Liver (tissue), 8 donors: ENCODE measurements at regions not wholly inside any gene's neighbourhood (a gene's known extent, or its start where the extent isn't known, plus 50 kb on each side); places are given as distances from the start of the nearest gene placed in this dataset.
"Not testable (repeated sequence)": the region's sequence is repeated elsewhere in the genome, so short reads cannot be mapped to it uniquely, and the experiment has no call there.

Experiments
- DNase-seq: peaks from one replicate; pipeline ENCODE4 v3.0.0-alpha.2; 2017; ENCODE audit warnings: low spot score
- H3K27ac ChIP-seq, 2 donors: one replicate each; pipeline ENCODE4 v1.7.0; 2013; ENCODE audit warnings: inconsistent platforms in 2 of 2, low read length in 2 of 2, control low read depth in 1 of 2, low read depth in 1 of 2, mild to moderate bottlenecking in 1 of 2
- H3K27me3 ChIP-seq, 4 donors: one replicate each; pipeline versions ENCODE4 v1.6.1 to v1.7.0; 2013; ENCODE audit warnings: low read length in 3 of 4, inconsistent platforms in 1 of 4, mild to moderate bottlenecking in 1 of 4, moderate library complexity in 1 of 4; ENCODE audit not compliant: control insufficient read depth in 4 of 4, insufficient read depth in 4 of 4
- H3K36me3 ChIP-seq, 4 donors: one replicate each; pipeline versions ENCODE4 v1.6.1 to v1.7.0; 2013; ENCODE audit warnings: low read length in 3 of 4, mild to moderate bottlenecking in 3 of 4, low read depth in 1 of 4, moderate library complexity in 1 of 4; ENCODE audit not compliant: control insufficient read depth in 4 of 4, insufficient read depth in 3 of 4
- H3K4me1 ChIP-seq, 4 donors: one replicate each; pipeline versions ENCODE4 v1.6.1 to v1.7.0; 2013; ENCODE audit warnings: low read length in 3 of 4, mild to moderate bottlenecking in 3 of 4, moderate library complexity in 1 of 4; ENCODE audit not compliant: control insufficient read depth in 4 of 4, insufficient read depth in 4 of 4
- H3K4me3 ChIP-seq, 3 donors: one replicate each; pipeline versions ENCODE4 v1.6.1 to v1.7.0; 2013; ENCODE audit warnings: low read length in 3 of 3, control low read depth in 1 of 3, low read depth in 1 of 3, mild to moderate bottlenecking in 1 of 3
- H3K9ac ChIP-seq, 2 donors: one replicate each; pipeline ENCODE4 v1.7.0; 2013; ENCODE audit warnings: low read length in 2 of 2, mild to moderate bottlenecking in 2 of 2, moderate library complexity in 2 of 2, control low read depth in 1 of 2, low read depth in 1 of 2
- H3K9me3 ChIP-seq, 4 donors: one replicate each; pipeline versions ENCODE4 v1.6.1 to v1.7.0; 2013; ENCODE audit warnings: low read length in 3 of 4; ENCODE audit not compliant: control insufficient read depth in 4 of 4
- FOXA1 ChIP-seq: IDR thresholded peaks from 2 replicates; pipeline ENCODE4 v1.6.1; 2016; ENCODE audit warnings: antibody characterized with exemption
- GABPA ChIP-seq, 2 donors: IDR thresholded peaks in 1 of 2; conservative IDR thresholded peaks in 1 of 2; 2 replicates each; pipeline ENCODE4 v1.6.1; 2016; ENCODE audit warnings: antibody characterized with exemption in 2 of 2, mild to moderate bottlenecking in 1 of 2, moderate library complexity in 1 of 2
- HNF4A ChIP-seq, 2 donors: conservative IDR thresholded peaks; 2 replicates each; pipeline ENCODE4 v1.6.1; 2016; ENCODE audit warnings: antibody characterized with exemption in 2 of 2, mild to moderate bottlenecking in 2 of 2
- HNF4G ChIP-seq: IDR thresholded peaks from 2 replicates; pipeline ENCODE4 v1.6.1; 2016; ENCODE audit warnings: antibody characterized with exemption
- JUND ChIP-seq, 2 donors: IDR thresholded peaks; 2 replicates each; pipeline ENCODE4 v1.6.1; 2016; ENCODE audit warnings: antibody characterized with exemption in 2 of 2
- NR2F2 ChIP-seq: IDR thresholded peaks from 2 replicates; pipeline ENCODE4 v1.6.1; 2016; ENCODE audit warnings: antibody characterized with exemption
- RAD21 ChIP-seq, 2 donors: IDR thresholded peaks; 2 replicates each; pipeline ENCODE4 v1.6.1; 2016; ENCODE audit warnings: antibody characterized with exemption in 2 of 2, mild to moderate bottlenecking in 2 of 2
- REST ChIP-seq: IDR thresholded peaks from 2 replicates; pipeline ENCODE4 v1.6.1; 2016; ENCODE audit warnings: antibody characterized with exemption, mild to moderate bottlenecking
- RXRA ChIP-seq, 2 donors: IDR thresholded peaks; 2 replicates each; pipeline ENCODE4 v1.6.1; 2017 to 2018; ENCODE audit warnings: antibody characterized with exemption in 2 of 2, mild to moderate bottlenecking in 1 of 2
- SP1 ChIP-seq: IDR thresholded peaks from 2 replicates; pipeline ENCODE4 v1.6.1; 2018; ENCODE audit warnings: antibody characterized with exemption, mild to moderate bottlenecking
- YY1 ChIP-seq: IDR thresholded peaks from 2 replicates; pipeline ENCODE4 v1.6.1; 2016; ENCODE audit warnings: antibody characterized with exemption, mild to moderate bottlenecking
- WGBS: extraction: QIAGEN DNeasy Blood & Tissue Kit; methylation state at CpG from one replicate; pipeline ENCODE4 v1.1.7; 2013; 5-methylcytosine and 5-hydroxymethylcytosine counted together
- TF ChIP-seq, protein P1 (sequence below): IDR thresholded peaks from 2 replicates; pipeline ENCODE4 v1.6.1; 2016; ENCODE audit warnings: antibody characterized with exemption
- TF ChIP-seq, protein P2 (sequence below): IDR thresholded peaks from 2 replicates; pipeline ENCODE4 v1.6.1; 2016; ENCODE audit warnings: antibody characterized with exemption
- TF ChIP-seq, protein P3 (sequence below): fragments of 150-350 bp; IDR thresholded peaks from 2 replicates; pipeline ENCODE4 v1.5.1; 2017; ENCODE audit warnings: improper control_type of control experiment, low read depth, low read length; ENCODE audit not compliant: missing input control
- TF ChIP-seq, protein P4 (sequence below): IDR thresholded peaks from 2 replicates; pipeline ENCODE4 v1.6.1; 2016; ENCODE audit warnings: antibody characterized with exemption
- donor health status: healthy.
- donor health status: healthy.
- donor health status: healthy.
- donor health status: healthy.
- donor health status: healthy.

GRCh38 chr3:40939741-40940130 lies 259.6 kb upstream of the CTNNB1 start:
- no peak for DNase-seq
- H3K27ac ChIP-seq: no peak overlapping the region

GRCh38 chr3:40940651-40941050 lies 258.7 kb upstream of the CTNNB1 start:
- Histone ChIP-seq H3K9ac (no peak overlapping the region), H3K27ac (no peak overlapping the region), H3K27me3 (no peaks in the 10 kb centered on the region), H3K4me1 (peaks cover 3 to 8% (median 5%) of the 10 kb centered on the region in 4 donors), H3K36me3 (no peaks in the 10 kb centered on the region), H3K4me3 (no peak overlapping the region), H3K9me3 (no peaks in the 10 kb centered on the region)
- DNase-seq: no peak
- 93% methylated on average over 2 of the region's 2 CpGs for WGBS
- TF ChIP-seq, protein P1, sequence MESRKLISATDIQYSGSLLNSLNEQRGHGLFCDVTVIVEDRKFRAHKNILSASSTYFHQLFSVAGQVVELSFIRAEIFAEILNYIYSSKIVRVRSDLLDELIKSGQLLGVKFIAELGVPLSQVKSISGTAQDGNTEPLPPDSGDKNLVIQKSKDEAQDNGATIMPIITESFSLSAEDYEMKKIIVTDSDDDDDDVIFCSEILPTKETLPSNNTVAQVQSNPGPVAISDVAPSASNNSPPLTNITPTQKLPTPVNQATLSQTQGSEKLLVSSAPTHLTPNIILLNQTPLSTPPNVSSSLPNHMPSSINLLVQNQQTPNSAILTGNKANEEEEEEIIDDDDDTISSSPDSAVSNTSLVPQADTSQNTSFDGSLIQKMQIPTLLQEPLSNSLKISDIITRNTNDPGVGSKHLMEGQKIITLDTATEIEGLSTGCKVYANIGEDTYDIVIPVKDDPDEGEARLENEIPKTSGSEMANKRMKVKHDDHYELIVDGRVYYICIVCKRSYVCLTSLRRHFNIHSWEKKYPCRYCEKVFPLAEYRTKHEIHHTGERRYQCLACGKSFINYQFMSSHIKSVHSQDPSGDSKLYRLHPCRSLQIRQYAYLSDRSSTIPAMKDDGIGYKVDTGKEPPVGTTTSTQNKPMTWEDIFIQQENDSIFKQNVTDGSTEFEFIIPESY: no peak
- TF ChIP-seq, protein P2, sequence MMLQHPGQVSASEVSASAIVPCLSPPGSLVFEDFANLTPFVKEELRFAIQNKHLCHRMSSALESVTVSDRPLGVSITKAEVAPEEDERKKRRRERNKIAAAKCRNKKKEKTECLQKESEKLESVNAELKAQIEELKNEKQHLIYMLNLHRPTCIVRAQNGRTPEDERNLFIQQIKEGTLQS: no peak
- no peak for TF ChIP-seq GABPA (IDR thresholded peaks at IDR 0.05 in 1 of 2, conservative IDR thresholded peaks at IDR 0.05 in 1 of 2)
- TF ChIP-seq RXRA (IDR thresholded peaks at IDR 0.05): no peak
- TF ChIP-seq NR2F2: no peak
- no peak for TF ChIP-seq YY1
- no peak for TF ChIP-seq JUND (IDR thresholded peaks at IDR 0.05)
- TF ChIP-seq FOXA1: no peak

More at GRCh38 chr3:40939741-40940130, 259.6 kb upstream of the CTNNB1 start:
- Histone ChIP-seq H3K9ac (no peak overlapping the region), H3K4me1 (peaks cover 3 to 8% (median 5%) of the 10 kb centered on the region in 4 donors), H3K27me3 (no peaks in the 10 kb centered on the region), H3K4me3 (no peak overlapping the region), H3K36me3 (no peaks in the 10 kb centered on the region), H3K9me3 (no peaks in the 10 kb centered on the region)
- TF ChIP-seq REST (no peak), JUND (IDR thresholded peaks at IDR 0.05) (no peak), HNF4G (no peak), SP1 (no peak), RXRA (IDR thresholded peaks at IDR 0.05) (no peak), RAD21 (IDR thresholded peaks at IDR 0.05) (no peak), FOXA1 (no peak), HNF4A (conservative IDR thresholded peaks at IDR 0.05) (no peak)
- TF ChIP-seq, protein P3, sequence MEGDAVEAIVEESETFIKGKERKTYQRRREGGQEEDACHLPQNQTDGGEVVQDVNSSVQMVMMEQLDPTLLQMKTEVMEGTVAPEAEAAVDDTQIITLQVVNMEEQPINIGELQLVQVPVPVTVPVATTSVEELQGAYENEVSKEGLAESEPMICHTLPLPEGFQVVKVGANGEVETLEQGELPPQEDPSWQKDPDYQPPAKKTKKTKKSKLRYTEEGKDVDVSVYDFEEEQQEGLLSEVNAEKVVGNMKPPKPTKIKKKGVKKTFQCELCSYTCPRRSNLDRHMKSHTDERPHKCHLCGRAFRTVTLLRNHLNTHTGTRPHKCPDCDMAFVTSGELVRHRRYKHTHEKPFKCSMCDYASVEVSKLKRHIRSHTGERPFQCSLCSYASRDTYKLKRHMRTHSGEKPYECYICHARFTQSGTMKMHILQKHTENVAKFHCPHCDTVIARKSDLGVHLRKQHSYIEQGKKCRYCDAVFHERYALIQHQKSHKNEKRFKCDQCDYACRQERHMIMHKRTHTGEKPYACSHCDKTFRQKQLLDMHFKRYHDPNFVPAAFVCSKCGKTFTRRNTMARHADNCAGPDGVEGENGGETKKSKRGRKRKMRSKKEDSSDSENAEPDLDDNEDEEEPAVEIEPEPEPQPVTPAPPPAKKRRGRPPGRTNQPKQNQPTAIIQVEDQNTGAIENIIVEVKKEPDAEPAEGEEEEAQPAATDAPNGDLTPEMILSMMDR: no peak
- TF ChIP-seq, protein P1: no peak
- TF ChIP-seq, protein P4, sequence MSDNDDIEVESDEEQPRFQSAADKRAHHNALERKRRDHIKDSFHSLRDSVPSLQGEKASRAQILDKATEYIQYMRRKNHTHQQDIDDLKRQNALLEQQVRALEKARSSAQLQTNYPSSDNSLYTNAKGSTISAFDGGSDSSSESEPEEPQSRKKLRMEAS: no peak
- WGBS: 74% methylated on average over 4 of the region's 4 CpGs

GRCh38 chr3:40947022-40947421 lies 252.3 kb upstream of the CTNNB1 start:
- not testable (repeated sequence) for H3K27me3 ChIP-seq, H3K36me3 ChIP-seq, H3K27ac ChIP-seq, H3K4me3 ChIP-seq, H3K4me1 ChIP-seq, H3K9me3 ChIP-seq, DNase-seq, H3K9ac ChIP-seq
- 78% methylated on average over 3 of the region's 3 CpGs for WGBS

- H3K27ac ChIP-seq, H3K27me3 ChIP-seq, H3K4me3 ChIP-seq, DNase-seq, H3K36me3 ChIP-seq, H3K9ac ChIP-seq, H3K4me1 ChIP-seq, H3K9me3 ChIP-seq: not testable (repeated sequence)
- 94% methylated on average over 3 of the region's 3 CpGs for WGBS
These were observed 250.0 kb upstream of the CTNNB1 start for GRCh38 chr3:40949347-40949746.
